NCI-H1092 treated with DMSO at 0.1 percent for 48 hours (cell line): ENCODE measurements at regions not wholly inside any gene's neighbourhood (a gene's known extent, or its start where the extent isn't known, plus 50 kb on each side); places are given as distances from the start of the nearest gene placed in this dataset.
"Not testable (repeated sequence)": the region's sequence is repeated elsewhere in the genome, so short reads cannot be mapped to it uniquely, and the experiment has no call there.

Source experiments
- DNase-seq: peaks from one replicate; lab custom pipeline; 2025; lab: John Stamatoyannopoulos, UW

DNA sequence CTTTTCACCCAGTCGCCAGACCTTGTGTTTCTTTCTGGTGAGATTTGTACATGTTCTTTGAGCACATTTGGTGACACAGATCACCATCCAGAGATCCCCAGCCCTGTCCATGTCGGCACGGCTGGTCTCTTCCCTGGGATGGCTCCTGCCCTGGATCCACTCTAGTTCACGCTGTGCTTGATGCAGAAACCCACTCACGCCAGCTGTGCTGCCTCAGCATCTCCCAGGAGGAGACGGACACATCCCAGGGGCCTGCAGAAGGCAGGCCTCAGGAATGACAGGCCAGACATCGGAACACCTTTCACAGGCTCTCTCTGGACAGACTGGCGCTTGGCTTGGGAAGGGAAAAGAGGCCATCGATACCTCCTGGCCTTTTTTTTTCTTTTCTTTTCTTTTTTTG, 203.6 kb downstream of the ACKR3 start:
- no peak for DNase-seq

DNA sequence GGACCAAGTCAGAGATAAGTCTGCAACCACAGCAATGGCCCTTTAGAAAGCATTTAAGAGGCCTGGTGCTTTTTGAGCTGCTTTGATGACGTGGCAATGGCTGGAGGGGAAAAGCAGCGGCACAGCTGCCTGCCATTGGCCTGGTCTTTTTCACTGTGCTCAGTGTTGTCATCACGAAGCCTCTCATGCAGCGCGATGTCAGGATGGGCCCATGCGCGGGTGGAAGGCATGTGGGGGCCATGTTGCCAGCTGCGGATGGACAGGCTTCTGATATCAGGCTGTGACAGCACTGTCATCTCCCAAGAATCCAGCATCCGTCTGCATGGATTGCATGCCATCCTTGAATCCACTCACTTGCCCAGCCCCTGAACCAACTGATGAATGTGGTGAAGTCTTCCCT, 204.5 kb downstream of the ACKR3 start:
- no peak for DNase-seq

DNA sequence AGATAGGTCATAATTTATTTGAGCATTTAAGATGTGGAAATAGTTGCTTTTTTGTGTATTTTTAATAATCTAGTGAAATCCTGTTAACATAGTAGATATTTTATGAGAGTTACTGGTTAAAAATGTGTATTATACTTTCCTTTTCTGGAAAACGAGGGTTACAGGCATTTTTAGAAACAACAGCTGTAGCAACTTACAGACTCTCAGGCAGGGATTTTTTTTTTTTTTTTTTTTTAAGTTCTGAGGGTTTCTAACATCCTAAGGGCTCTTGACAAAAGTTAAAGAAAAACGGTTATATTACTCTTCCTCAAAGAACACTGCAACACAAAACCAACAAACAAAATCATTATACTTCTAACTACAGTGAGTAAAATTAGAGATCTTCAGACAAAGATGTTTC, 205.9 kb downstream of the ACKR3 start:
- no peak for DNase-seq

DNA sequence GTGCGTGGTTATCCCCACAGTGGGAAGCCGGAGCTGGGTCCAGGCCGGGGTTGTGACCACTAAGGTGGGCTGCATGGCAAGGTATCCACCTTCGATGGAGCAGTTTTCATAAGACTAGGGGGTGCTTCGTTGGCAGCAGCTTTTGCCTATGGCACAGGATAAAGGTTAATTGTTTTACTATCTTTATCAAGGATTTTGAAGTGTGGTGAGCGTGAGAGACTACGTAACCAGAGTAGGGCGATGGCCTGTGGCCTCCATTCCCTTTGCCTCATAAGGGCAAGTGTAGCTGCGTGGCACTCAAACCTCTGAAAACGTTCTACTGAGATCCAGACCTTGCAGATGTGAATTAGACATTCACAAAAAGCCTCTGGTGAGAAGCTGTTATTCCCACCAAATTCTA, 206.6 kb downstream of the ACKR3 start:
- DNase-seq, result no peak

DNA sequence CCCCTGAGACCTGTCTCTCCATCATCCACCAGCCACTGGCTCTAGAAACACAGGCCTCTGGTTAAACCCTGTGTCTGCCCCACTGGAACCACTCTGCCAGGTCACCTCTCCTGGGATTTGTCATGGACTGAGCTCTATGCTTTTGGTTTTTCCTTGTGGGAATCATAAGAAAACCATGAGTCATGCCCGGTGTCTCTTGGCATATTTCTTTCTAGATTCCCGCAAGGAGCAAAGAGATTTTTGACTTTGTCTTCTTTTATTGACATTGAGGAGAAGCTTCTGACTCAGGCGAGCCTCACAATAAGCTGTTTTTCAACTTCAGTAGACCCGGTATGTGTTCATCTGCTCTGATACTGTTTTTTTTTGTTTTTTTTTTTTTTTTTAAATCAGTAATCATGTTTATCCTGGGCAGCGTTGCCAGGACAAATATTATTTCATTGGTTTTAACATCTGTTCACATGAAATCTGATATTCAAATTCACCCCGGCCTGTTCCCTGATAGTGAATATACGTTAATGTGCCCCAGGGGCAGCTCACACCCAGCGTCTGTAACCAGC, 207.1 kb downstream of the ACKR3 start:
- peak; percentile 45 for DNase-seq

DNA sequence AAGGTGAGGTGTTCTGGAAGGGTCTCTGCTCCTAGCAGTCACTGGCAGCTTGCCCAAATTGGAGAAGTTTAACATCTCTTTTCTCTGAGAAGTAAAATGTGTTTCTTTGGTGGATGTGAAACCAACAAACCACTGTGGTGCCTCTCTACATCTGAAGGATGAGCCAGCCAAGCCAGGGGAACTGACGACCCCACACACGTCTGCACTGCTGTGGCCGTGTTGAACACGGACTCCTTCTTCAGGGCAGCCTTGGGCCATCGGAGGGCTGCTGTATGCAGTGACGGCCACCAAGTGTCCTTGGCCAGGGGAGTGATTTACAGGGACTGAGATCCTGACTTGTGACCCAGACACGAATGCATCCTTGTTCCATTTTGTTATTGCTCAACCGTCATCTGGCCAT, 207.8 kb downstream of the ACKR3 start:
- DNase-seq, result no peak

DNA sequence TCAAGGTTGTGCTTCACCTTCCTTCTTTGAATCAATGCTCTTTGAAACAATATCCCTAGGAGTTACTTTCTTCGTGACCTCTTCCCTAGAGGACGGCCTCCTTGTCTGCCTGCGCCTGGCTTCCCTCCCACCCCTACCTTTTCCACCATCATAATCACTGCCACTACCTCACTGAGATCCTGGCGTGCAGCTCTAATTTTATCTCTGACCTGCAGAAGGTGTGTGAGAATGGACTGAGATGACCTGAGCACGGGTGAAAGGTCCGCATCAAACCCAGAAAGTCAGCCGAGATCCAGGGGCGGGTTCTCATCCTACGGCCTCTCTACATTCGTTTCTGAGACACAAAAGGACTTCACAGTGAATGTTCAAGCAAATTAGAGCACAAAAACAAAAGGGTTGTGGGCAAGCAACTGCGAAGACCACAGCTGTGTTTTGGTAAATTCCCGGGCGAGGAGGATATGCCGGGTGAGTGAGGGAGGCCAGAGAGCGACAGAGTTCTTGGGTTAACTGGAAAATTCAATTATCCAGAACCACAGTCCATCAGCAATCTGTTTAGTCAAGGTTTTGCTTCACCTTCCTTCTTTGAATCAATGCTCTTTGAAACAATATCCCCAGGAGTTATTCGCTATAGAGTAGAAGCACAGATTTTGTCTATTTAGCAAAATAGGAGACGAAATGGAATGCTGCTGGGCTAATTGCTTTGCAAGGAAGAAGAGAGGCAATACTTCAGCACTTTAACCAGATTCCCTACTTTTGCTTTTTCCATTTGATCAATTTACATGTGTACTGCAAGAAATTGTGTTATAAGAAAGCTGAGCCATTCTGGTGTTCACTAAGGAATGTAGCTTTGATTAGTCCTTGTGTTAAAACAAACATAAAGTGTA, 212.6 kb downstream of the ACKR3 start:
- no peak for DNase-seq

DNA sequence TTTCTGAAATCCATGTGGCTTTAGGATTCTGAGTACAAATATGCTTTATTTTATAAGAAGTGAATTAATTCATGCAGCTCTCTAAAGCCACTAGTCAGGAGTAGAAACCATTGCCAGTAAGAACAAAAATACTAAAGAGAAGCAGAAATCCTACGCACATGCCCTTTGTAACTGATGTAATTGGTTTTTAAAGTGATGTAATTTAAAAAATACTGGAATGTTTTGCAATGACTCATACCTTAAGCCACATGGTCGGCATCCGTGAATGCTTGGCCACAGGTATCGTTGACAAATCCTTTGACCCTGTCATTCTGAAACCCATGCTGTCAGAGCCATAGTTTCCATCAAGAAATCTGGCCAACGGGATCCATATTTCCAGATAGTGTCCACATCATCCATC, 213.3 kb downstream of the ACKR3 start:
- no peak for DNase-seq

DNA sequence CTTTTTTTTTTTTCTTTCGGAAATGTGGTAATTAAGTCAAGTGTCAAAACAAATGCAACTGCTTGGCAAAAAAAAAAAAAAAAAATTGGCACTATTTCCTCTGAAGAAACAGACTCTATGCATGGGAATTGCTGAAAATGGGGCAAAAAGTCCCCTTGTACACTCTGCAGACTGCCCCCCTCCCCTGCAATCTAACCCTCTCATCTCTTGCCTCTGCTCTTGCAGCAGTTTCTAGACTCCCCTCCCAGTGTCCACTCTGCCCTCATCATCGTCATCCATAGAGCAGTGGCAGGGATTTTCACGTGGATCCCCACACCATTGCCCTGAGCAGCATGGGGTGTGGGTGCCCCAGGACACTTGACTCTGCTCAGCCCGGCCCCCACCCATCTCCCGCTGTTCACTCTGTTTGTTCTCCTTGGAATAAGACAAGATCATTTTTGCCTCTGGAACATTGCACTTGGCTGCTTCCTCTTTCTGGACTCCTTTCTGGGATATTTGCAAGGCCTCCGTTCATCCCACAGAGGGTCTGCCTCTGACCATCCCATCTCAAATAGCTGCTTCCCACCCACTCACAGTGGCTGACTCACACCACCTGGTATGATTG, 213.9 kb downstream of the ACKR3 start:
- no peak for DNase-seq

DNA sequence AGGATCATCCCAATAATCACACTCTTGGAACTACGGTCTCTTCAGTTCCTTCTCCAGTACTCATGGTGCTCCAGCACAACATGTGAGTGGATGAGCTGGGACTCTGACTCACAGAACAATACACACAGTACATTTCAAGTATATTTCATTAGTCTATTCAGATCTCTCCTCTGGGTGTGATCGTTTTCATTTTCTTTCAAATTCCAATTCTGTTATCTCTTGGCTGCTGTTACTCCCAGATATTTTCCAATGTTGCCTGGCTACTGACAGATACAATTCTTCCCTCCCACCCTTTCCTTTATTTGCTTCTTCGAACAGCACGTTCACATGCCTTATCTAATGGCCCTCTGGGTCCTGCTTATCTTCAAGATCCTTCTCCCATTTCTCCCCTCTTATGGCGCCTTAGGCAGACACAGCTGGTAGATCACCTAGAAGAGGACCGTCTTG, 216.0 kb downstream of the ACKR3 start:
- DNase-seq, result no peak

DNA sequence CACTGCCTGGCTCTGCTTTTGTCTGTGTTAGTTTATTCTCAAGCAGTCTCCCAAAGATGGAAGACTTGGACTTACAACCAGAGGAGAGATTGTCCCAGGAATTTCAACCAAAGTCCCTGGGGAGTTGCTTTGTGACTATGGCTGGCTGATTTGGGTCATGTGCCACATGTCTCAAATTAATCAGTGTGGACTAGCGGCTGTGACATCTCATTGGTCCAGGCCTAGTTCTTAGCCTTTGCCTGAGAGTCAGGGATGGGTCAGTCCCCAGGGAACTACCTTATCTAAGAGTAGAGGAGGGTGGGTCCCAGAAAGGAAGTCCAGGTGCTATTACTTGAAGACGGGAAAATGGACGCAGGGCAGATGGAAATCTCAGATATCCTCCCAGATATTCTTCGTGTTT, 217.1 kb downstream of the ACKR3 start:
- no peak for DNase-seq

DNA sequence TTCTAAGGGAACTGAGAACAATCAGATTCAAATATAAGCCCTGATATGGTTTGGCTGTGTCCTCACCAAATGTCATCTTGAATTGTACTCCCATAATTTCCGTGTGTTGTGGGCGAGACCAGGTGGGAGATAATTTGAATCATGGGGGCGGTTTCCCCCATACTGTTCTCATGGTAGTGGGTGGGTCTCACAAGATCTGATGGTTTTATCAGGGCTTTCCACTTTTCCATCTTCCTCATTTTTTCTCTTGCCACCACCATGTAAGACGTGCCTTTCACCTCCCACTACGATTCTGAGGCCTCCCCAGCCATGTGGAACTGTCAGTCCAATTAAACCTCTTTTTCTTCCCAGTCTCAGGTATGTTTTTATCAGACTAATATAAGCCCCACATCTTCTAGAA, 217.8 kb downstream of the ACKR3 start:
- not testable (repeated sequence) for DNase-seq

DNA sequence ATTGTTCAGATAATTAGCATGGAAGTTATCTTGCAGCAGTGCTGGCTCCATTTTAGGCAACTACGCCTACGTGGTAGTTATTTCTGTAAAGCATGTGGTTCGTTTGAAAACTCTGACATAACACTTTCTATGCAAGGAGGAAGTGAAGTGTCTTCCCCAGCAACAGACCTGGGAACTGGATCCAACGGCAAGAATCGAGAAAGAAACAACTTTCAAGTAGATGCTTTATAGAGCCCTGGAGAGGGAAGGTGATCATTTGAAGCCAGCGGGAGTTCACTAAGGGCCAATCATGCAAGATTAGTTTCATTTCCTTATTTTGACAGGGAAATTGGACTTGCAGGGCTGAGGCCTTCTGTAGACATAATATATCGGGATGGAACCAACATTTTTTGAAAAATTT, 218.3 kb downstream of the ACKR3 start:
- no peak for DNase-seq

DNA sequence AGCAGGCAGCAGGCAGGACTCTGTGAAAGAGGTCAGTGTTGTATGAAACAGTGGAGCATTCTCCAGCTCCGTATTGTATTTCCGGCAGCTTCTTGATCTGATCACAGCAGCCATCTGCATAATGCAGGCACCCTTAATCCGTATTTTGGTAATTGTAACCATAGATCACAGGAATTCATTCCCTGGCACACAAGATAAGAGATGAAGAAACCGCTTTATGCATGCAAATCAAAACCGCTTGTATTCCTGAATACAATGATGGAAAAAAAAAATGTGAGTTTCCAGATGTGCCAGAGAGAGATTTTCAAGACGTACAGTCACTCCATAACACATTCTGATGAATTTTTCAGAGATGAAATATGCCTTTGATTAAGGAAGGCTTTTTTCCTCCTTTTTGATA, 221.3 kb downstream of the ACKR3 start:
- no peak for DNase-seq

DNA sequence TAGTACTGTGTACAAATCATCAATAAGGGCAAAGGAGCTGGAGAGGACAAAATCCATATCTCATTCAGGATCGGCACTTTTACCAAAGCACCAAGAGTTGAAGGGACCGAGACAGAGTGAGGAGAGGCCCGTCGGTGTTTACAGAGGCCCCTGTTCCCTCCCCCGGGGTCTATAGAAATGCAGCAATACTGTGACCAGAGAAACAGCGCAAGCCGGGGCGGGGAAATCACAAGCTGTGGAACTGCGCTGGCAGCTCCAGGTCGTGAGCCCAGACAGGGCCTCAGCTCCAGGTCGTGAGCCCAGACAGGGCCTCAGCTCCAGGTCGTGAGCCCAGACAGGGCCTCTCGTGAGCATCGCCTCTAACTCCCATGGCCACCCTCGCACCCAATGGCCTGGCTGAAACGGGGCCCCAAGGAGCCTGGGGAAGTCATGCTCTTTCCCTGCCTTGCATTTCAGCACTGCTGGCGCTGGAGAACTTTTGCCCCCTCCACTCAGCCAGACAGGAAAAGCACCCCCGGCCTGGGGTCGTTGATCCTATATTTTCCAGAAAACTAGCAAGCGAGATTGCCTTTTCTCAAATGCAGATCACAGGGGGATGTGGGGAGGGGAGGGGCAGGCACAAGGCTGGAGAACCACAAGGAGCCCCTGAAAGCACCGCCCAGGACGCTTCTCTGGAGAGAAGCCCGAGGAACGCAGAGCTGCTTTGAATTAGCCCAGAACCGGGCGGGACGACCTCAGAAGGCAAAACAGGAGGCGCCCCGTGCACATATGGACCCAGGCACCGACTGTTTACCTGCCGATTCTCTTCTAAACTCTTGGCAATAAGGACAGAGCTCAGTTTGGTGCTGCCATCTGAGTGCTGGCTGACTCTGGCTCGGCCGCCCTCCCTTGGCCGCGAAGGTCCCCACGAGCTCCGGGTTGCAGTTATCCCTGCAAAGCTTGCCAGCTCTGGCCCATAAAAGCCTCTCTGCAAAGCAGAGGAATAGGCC, 223.7 kb downstream of the ACKR3 start:
- DNase-seq, result no peak

DNA sequence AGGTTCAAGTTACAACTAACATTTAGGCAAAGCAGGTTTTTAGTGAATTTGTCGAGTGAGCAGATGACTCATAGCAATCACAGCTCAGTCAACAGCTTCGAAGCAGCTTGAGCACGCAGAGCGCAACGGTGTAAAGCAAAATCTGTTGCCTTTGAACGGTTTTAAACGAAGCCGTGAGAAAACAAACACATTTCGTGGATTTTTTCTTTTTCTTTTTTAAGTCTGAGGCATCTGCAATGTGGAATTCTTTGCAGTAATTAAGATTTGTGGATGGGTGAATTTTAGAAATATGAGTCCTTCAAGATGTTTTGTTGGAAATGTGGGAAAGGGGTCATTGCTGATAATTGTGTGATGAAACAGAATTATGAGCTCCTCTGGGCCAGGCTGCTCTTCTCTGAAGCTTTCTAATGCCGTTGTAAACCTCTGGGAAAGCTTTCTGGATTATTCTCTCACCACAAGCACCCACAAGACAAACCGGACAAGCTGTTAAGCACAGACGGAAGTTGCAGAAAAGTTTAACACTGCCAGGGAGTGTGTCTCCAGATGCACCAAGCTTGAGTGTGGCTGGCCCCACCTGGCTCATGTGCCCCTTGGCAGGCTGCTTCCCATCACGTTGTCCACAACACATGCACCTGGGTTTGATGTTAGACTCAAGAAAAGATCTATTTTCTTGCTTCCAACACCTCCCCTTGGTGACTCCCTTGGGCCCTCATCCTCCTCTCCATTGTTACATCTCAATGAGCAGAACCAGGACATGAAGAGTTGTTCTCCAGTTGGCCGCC, 224.7 kb downstream of the ACKR3 start:
- DNase-seq, result no peak

DNA sequence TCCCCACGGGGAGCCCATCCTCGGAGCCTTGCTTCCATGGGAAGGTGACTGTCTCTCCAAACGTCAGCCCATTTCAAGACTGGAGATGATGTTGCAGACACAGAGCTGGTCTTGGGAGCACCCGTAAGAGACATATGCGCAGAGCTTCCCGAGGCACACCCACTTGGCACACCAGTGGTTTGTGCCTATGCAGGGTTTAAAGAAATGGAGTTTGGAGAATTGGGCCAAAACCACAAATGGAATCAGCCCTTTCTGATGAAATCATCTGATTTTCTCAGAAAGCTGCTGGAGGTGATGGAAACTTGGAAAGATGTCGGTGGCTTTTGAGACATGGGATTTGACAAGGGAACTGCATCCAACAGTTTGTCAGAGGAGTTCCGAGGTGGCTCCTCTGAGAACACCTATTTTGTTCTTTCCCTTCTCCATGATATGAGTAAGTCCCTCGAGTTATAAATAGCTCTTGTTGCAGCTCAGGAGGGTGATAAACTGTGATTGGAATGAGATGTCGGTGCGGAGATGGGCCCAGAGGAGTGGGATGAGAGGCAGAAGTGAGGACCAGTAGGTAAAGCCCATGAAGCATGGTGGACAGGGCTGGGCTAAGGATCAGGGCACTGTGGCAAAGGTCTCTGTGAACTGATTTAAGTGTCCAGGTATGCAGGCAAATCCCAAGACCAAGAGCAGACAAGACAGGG, 225.7 kb downstream of the ACKR3 start:
- no peak for DNase-seq

DNA sequence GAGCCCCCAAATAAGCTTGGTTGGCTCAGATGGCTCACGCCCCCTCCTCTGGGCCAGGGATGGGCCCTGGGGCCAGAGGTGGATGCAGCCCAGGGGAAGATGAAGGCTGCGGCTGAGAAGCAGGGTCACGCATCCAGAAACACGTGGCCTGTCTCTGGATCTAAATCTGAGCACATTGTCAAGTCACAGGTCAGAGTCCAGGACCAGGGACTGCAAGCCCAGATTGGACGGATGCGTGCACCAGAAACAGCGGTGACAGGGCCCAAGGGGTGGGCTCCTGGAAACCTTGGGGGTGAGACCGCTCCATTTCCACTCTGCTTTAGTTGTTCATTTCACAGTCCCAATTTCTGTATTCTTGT, 226.2 kb downstream of the ACKR3 start:
- DNase-seq, result no peak

DNA sequence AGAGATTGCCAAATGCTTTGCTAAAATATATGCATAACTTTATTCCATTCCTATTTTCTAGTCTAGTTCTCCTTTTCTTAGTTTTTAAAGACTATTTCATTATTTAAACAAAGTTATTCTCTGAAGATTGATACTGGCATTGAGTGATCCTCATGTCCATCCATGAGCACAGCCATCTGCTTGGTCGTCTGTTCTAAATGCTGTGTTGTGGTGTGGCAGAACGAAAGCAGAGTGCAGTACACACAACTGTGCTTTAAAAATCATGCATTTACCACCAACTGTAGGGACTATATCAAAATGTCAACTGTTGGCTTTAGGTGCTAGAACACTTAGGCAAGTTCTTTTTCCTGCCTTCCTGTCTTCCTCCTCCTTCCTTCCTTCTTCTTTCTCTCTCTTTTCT, 226.6 kb downstream of the ACKR3 start:
- no peak for DNase-seq

DNA sequence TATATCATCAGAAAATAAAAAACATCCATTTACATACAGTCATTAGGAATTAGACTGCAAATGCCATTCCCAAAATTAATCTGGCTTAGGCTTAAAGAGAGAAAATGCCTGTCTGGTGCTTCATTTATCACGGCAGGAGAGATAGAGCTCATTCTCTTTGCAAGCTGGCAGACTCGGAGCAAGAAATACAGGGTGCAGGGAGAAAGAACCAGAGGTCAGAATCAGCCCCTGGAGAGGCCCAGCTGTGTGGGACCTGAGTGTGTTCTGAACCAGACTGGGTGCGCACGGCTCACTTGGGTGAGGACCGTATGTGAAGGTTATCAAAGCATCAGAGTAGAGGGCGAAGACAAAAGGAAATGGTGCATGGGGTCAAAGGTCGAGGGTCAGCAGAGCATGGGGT, 227.8 kb downstream of the ACKR3 start:
- DNase-seq, result no peak

DNA sequence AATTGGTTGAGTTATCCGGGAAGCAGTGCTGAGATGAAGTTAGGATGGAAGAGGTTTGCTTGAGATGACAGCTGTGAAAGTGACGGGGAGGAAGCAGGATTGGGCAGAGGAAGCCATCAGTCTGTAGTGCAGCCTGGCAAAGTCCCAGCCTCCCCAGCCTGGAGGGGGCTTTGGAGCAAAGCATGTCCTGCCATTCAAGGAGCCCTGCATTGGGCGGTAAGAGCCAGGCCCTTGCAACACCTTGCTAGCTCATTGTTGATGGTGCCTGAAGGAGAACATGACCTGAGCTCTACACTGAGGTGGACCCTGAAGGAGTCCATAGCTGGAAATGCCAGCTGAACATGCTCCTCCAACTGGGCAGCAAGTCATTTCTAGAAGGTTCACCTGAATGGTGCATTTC, 228.9 kb downstream of the ACKR3 start:
- DNase-seq, result no peak
